WTC11 (cell line): ENCODE measurements at regions not wholly inside any gene's neighbourhood (a gene's known extent, or its start where the extent isn't known, plus 50 kb on each side); places are given as distances from the start of the nearest gene placed in this dataset.

ENCODE experiments used
- ATF2 ChIP-seq: sonication (generic); formaldehyde crosslinking; IDR thresholded peaks from 2 replicates; pipeline ENCODE4 v1.8.1; 2022; ENCODE audit warnings: low read depth, missing genetic modification reagents, borderline replicate concordance
- ETV6 ChIP-seq: sonication (generic); formaldehyde crosslinking; IDR thresholded peaks from 2 replicates; pipeline ENCODE4 v1.8.1; 2022; ENCODE audit warnings: mild to moderate bottlenecking, missing genetic modification reagents
- JUN ChIP-seq: sonication (generic); formaldehyde crosslinking; IDR thresholded peaks from 2 replicates; pipeline ENCODE4 v1.8.0; 2023; ENCODE audit warnings: mild to moderate bottlenecking, missing genetic modification reagents
- TF ChIP-seq, protein P1 (sequence below): fragments of 200-600 bp; IDR thresholded peaks from 2 replicates; pipeline ENCODE4 v1.8.0; 2022; ENCODE audit warnings: antibody characterized with exemption
- TF ChIP-seq, protein P2 (sequence below): sonication (generic); formaldehyde crosslinking; IDR thresholded peaks from 2 replicates; pipeline ENCODE4 v1.8.0; 2022; ENCODE audit warnings: mild to moderate bottlenecking, missing genetic modification reagents

DNA sequence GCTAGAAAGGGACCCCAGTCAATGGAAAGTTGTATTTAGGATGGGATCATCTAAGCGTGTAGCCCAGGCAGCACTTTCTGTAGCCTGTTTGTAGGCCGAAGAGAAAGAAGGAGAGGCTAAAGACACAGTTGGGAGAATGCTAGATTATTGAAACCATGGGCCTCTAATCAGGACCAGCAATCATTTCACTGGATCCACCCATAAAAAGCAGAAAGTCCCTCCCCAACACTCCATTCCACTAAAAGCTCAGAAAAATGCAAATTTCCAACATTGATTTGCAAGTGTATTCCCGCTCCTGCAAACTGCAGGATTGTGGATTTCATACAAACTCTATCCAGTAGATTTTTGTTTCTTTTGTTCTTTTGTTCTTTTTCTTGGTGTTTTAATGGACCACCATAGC, 51.2 kb upstream of the FMOD start:
- TF ChIP-seq, protein P1, sequence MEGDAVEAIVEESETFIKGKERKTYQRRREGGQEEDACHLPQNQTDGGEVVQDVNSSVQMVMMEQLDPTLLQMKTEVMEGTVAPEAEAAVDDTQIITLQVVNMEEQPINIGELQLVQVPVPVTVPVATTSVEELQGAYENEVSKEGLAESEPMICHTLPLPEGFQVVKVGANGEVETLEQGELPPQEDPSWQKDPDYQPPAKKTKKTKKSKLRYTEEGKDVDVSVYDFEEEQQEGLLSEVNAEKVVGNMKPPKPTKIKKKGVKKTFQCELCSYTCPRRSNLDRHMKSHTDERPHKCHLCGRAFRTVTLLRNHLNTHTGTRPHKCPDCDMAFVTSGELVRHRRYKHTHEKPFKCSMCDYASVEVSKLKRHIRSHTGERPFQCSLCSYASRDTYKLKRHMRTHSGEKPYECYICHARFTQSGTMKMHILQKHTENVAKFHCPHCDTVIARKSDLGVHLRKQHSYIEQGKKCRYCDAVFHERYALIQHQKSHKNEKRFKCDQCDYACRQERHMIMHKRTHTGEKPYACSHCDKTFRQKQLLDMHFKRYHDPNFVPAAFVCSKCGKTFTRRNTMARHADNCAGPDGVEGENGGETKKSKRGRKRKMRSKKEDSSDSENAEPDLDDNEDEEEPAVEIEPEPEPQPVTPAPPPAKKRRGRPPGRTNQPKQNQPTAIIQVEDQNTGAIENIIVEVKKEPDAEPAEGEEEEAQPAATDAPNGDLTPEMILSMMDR: no peak
- no peak for TF ChIP-seq JUN (CRISPR knock-in tag)
- TF ChIP-seq, protein P2, sequence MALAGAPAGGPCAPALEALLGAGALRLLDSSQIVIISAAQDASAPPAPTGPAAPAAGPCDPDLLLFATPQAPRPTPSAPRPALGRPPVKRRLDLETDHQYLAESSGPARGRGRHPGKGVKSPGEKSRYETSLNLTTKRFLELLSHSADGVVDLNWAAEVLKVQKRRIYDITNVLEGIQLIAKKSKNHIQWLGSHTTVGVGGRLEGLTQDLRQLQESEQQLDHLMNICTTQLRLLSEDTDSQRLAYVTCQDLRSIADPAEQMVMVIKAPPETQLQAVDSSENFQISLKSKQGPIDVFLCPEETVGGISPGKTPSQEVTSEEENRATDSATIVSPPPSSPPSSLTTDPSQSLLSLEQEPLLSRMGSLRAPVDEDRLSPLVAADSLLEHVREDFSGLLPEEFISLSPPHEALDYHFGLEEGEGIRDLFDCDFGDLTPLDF (CRISPR knock-in tag): no peak
- TF ChIP-seq ETV6 (CRISPR knock-in tag): no peak
- no peak for TF ChIP-seq ATF2
